ENCODE measurements at regions not wholly inside any gene's neighbourhood (a gene's known extent, or its start where the extent isn't known, plus 50 kb on each side); places are given as distances from the start of the nearest gene placed in this dataset.
"Not testable (repeated sequence)": the region's sequence is repeated elsewhere in the genome, so short reads cannot be mapped to it uniquely, and the experiment has no call there.

GRCh38 chr15:20280933-20281463, 260.6 kb downstream of the GOLGA6L6 start:
- no peak for DNase-seq (ENCODE audit: extremely low read depth, low read depth)
- H3K4me3 ChIP-seq (replicated peaks; ENCODE audit: low read depth, low read length), result no peak overlapping the region
- no peak for TF ChIP-seq CTCF (IDR thresholded peaks at IDR 0.05; ENCODE audit: low read depth, low read length, missing control alignments)

- not testable (repeated sequence) for H3K4me3 ChIP-seq (replicated peaks; ENCODE audit: low read depth, low read length); DNase-seq (ENCODE audit: extremely low read depth, low read depth)
Measured at GRCh38 chr15:20280141-20280932, 261.3 kb downstream of the GOLGA6L6 start.

GRCh38 chr15:20279056-20279455, 262.5 kb downstream of the GOLGA6L6 start:
- not testable (repeated sequence) for H3K4me3 ChIP-seq (replicated peaks; ENCODE audit: low read depth, low read length); DNase-seq (ENCODE audit: extremely low read depth, low read depth)

GRCh38 chr15:20278376-20278775, 263.2 kb downstream of the GOLGA6L6 start:
- H3K4me3 ChIP-seq (replicated peaks; ENCODE audit: low read depth, low read length); DNase-seq (ENCODE audit: extremely low read depth, low read depth): not testable (repeated sequence)

- not testable (repeated sequence) for H3K4me3 ChIP-seq (replicated peaks; ENCODE audit: low read depth, low read length); DNase-seq (ENCODE audit: extremely low read depth, low read depth)
Measured at GRCh38 chr15:20277451-20277850, 264.1 kb downstream of the GOLGA6L6 start.

- not testable (repeated sequence) for DNase-seq (ENCODE audit: extremely low read depth, low read depth); H3K4me3 ChIP-seq (replicated peaks; ENCODE audit: low read depth, low read length)
Measured at GRCh38 chr15:20276312-20277114, 265.1 kb downstream of the GOLGA6L6 start.

GRCh38 chr15:20275373-20275967, 266.1 kb downstream of the GOLGA6L6 start:
- H3K4me3 ChIP-seq (replicated peaks; ENCODE audit: low read depth, low read length); DNase-seq (ENCODE audit: extremely low read depth, low read depth): not testable (repeated sequence)

GRCh38 chr15:20272422-20273184, 269.0 kb downstream of the GOLGA6L6 start:
- no peak for DNase-seq (ENCODE audit: extremely low read depth, low read depth)
- TF ChIP-seq CTCF (IDR thresholded peaks at IDR 0.05; ENCODE audit: low read depth, low read length, missing control alignments), result no peak
- no peak overlapping the region for H3K4me3 ChIP-seq (replicated peaks; ENCODE audit: low read depth, low read length)

- no peak for TF ChIP-seq CTCF (IDR thresholded peaks at IDR 0.05; ENCODE audit: low read depth, low read length, missing control alignments)
- H3K4me3 ChIP-seq (replicated peaks; ENCODE audit: low read depth, low read length), result no peak overlapping the region
- no peak for DNase-seq (ENCODE audit: extremely low read depth, low read depth)
Measured at GRCh38 chr15:20271647-20272046, 270.0 kb downstream of the GOLGA6L6 start.

- not testable (repeated sequence) for H3K4me3 ChIP-seq (replicated peaks; ENCODE audit: low read depth, low read length); DNase-seq (ENCODE audit: extremely low read depth, low read depth)
Measured at GRCh38 chr15:20269956-20270355, 271.6 kb downstream of the GOLGA6L6 start.

- not testable (repeated sequence) for H3K4me3 ChIP-seq (replicated peaks; ENCODE audit: low read depth, low read length); DNase-seq (ENCODE audit: extremely low read depth, low read depth)
Measured at GRCh38 chr15:20267996-20268395, 273.6 kb downstream of the GOLGA6L6 start.

- H3K4me3 ChIP-seq (replicated peaks; ENCODE audit: low read depth, low read length); DNase-seq (ENCODE audit: extremely low read depth, low read depth): not testable (repeated sequence)
Measured at GRCh38 chr15:20267051-20267730, 274.4 kb downstream of the GOLGA6L6 start.

- not testable (repeated sequence) for DNase-seq (ENCODE audit: extremely low read depth, low read depth); H3K4me3 ChIP-seq (replicated peaks; ENCODE audit: low read depth, low read length)
Measured at GRCh38 chr15:20265710-20266109, 275.9 kb downstream of the GOLGA6L6 start.

Data from HFF-Myc (cell line).